B cell (primary cell): ENCODE measurements at regions not wholly inside any gene's neighbourhood (a gene's known extent, or its start where the extent isn't known, plus 50 kb on each side); places are given as distances from the start of the nearest gene placed in this dataset.

Experiments used
- ATAC-seq: fragments of 200-7000 bp; cut with Tn5 transposase; one replicate; pipeline ENCODE4 v1.10.0; 2021; ENCODE audit warnings: low read depth, mild to moderate bottlenecking, moderate number of reproducible peaks, moderate library complexity
- CTCF ChIA-PET: fragments of 350-600 bp; sonication (Branson Sonifier 250); formaldehyde crosslinking; loops from one replicate; lab custom pipeline; 2021; ENCODE audit warnings: antibody characterized with exemption, inconsistent platforms; lab: Charles Lee
- POLR2A ChIA-PET: fragments of 350-600 bp; sonication (Branson Sonifier 250); formaldehyde crosslinking; loops from one replicate; lab custom pipeline; 2021; ENCODE audit warnings: antibody characterized with exemption; lab: Charles Lee
- DNase-seq: peaks from one replicate; pipeline ENCODE4 v3.0.0; 2013
- H2AFZ ChIP-seq: 2 replicates; pipeline ENCODE4 v1.6.1; 2012; ENCODE audit warnings: mild to moderate bottlenecking, low read depth, low read length; ENCODE audit not compliant: insufficient read depth, poor library complexity, severe bottlenecking
- H3K27ac ChIP-seq, 2 donors: 1 replicate in 1 of 2; 2 replicates in 1 of 2; pipeline ENCODE4 v1.5.1; 2012 to 2013; ENCODE audit warnings: low read length in 2 of 2, mild to moderate bottlenecking in 2 of 2, moderate library complexity in 1 of 2
- H3K27me3 ChIP-seq, 4 experiments: fragments of 200-600 bp in 1 of 4; sonication (generic) in 1 of 4; replicated peaks in 1 of 4; 1 replicate in 2 of 4; 2 replicates in 2 of 4; pipeline versions ENCODE4 v1.6.1 to v1.7.0; 2013 to 2016; ENCODE audit warnings: low read length in 3 of 4, mild to moderate bottlenecking in 2 of 4, mixed read lengths in 1 of 4, moderate library complexity in 1 of 4; ENCODE audit not compliant: insufficient read depth in 4 of 4, control insufficient read depth in 3 of 4; ENCODE audit errors: control extremely low read depth in 1 of 4
- H3K36me3 ChIP-seq, 2 experiments: replicated peaks in 1 of 2; 1 replicate in 1 of 2; 2 replicates in 1 of 2; pipeline versions ENCODE4 v1.6.1 to v1.7.1; 2013; ENCODE audit warnings: low read length in 1 of 2; ENCODE audit not compliant: insufficient read depth in 2 of 2, control insufficient read depth in 1 of 2; ENCODE audit errors: control extremely low read depth in 1 of 2, extremely low read depth in 1 of 2
- H3K4me1 ChIP-seq, 2 donors: fragments of 200-600 bp in 1 of 2; sonication (generic) in 1 of 2; 1 replicate in 1 of 2; 2 replicates in 1 of 2; pipeline versions ENCODE4 v1.5.1 to v1.6.1; 2013 to 2017; ENCODE audit warnings: low read length in 2 of 2; ENCODE audit not compliant: control insufficient read depth in 2 of 2, insufficient read depth in 2 of 2
- H3K4me2 ChIP-seq: replicated peaks from 2 replicates; pipeline ENCODE3; 2012; ENCODE audit warnings: mild to moderate bottlenecking, low read depth, low read length; ENCODE audit not compliant: poor library complexity, severe bottlenecking
- H3K4me3 ChIP-seq, 5 experiments: fragments of 200-600 bp in 1 of 5; sonication (generic) in 1 of 5; 1 replicate in 3 of 5; 2 replicates in 2 of 5; pipeline versions ENCODE4 v1.5.1 to v1.7.0; 2011 to 2016; ENCODE audit warnings: low read length in 4 of 5, mild to moderate bottlenecking in 4 of 5, low read depth in 2 of 5, control low read depth in 1 of 5, moderate library complexity in 1 of 5; ENCODE audit not compliant: insufficient read depth in 1 of 5; ENCODE audit errors: control extremely low read depth in 1 of 5, extremely low read depth in 1 of 5
- H3K79me2 ChIP-seq: fragments of 200-600 bp; sonication (generic); one replicate; pipeline ENCODE4 v1.6.0; 2016; ENCODE audit warnings: low read length; ENCODE audit not compliant: control insufficient read depth, insufficient read depth
- H3K9ac ChIP-seq: fragments of 200-600 bp; sonication (generic); 2 replicates; pipeline ENCODE4 v1.6.1; 2017; ENCODE audit warnings: mild to moderate bottlenecking, low read length, moderate library complexity
- H3K9me3 ChIP-seq, 3 donors: one replicate each; pipeline versions ENCODE4 v1.6.1 to v1.7.1; 2013; ENCODE audit warnings: low read length in 2 of 3; ENCODE audit not compliant: control insufficient read depth in 2 of 3, insufficient read depth in 1 of 3; ENCODE audit errors: control extremely low read depth in 1 of 3
- H4K20me1 ChIP-seq: 2 replicates; pipeline ENCODE4 v1.6.0; 2012; ENCODE audit warnings: mild to moderate bottlenecking, low read length; ENCODE audit not compliant: insufficient read depth, control insufficient read depth, poor library complexity, severe bottlenecking
- H3K27ac Mint-ChIP-seq: one replicate; pipeline ENCODE4 v1.8.0; 2021; ENCODE audit warnings: mixed read lengths
- H3K27me3 Mint-ChIP-seq: one replicate; pipeline ENCODE4 v1.8.0; 2021; ENCODE audit warnings: mixed read lengths
- H3K4me1 Mint-ChIP-seq: one replicate; pipeline ENCODE4 v1.8.0; 2021; ENCODE audit warnings: mixed read lengths
- H3K4me3 Mint-ChIP-seq: one replicate; pipeline ENCODE4 v1.8.0; 2021; ENCODE audit warnings: mixed read lengths
- H3K9me3 Mint-ChIP-seq: one replicate; pipeline ENCODE4 v1.8.0; 2022; ENCODE audit warnings: mixed read lengths; ENCODE audit not compliant: insufficient read depth
- CTCF ChIP-seq: fragments of 200-600 bp; IDR thresholded peaks from one replicate; pipeline ENCODE4 v1.8.0; 2022; ENCODE audit warnings: antibody characterized with exemption, mild to moderate bottlenecking
- EZH2 ChIP-seq: IDR thresholded peaks from 2 replicates; pipeline ENCODE4 v1.6.1; 2012; ENCODE audit warnings: borderline replicate concordance, low read depth, mild to moderate bottlenecking, moderate library complexity, low read length; ENCODE audit not compliant: insufficient read depth, poor library complexity, severe bottlenecking
- WGBS: methylation state at CpG from one replicate; pipeline ENCODE4 v1.1.5; 2013; ENCODE audit warnings: missing lambda C conversion rate; ENCODE audit not compliant: insufficient coverage; 5-methylcytosine and 5-hydroxymethylcytosine counted together
- intact Hi-C: fragments of 100-400 bp; cut with micrococcal nuclease; formaldehyde crosslinking; loops from one replicate; pipeline ENCODE4 v1.10.0; 2022

GRCh38 chr1:191174298-191174697 is 696.6 kb upstream of the BRINP3 start:
- Histone ChIP-seq H3K9ac (no peak overlapping the region), H3K36me3 (no peaks in the 10 kb centered on the region), H4K20me1 (no peaks in the 10 kb centered on the region), H3K27me3 (no peaks in the 10 kb centered on the region), H3K4me3 (no peak overlapping the region), H3K79me2 (no peaks in the 10 kb centered on the region), H3K9me3 (no peaks in the 10 kb centered on the region), H2AFZ (no peak overlapping the region), H3K4me2 (no peak overlapping the region), H3K4me1 (peaks cover 4 to 7% of the 10 kb centered on the region in 2 donors), H3K27ac (no peak overlapping the region)
- no peak overlapping the region for H3K4me3 Mint-ChIP-seq
- no CpG with 5 or more reads among the region's 1 CpG for WGBS
- DNase-seq (peak; percentile 47), ATAC-seq (no peak)
- ChIA-PET POLR2A (no interaction called here), CTCF (no interaction called here)
- TF ChIP-seq CTCF (no peak), EZH2 (no peak)
- intact Hi-C loops = no loop called here
- H3K9me3 Mint-ChIP-seq = no peaks in the 10 kb centered on the region
- no peaks in the 10 kb centered on the region for H3K27me3 Mint-ChIP-seq
- no peak overlapping the region for H3K27ac Mint-ChIP-seq
- H3K4me1 Mint-ChIP-seq = peaks cover 9% of the 10 kb centered on the region

- Histone ChIP-seq H3K79me2 (no peaks in the 10 kb centered on the region), H3K36me3 (no peaks in the 10 kb centered on the region), H3K4me2 (no peak overlapping the region), H3K4me3 (no peak overlapping the region), H3K27me3 (no peaks in the 10 kb centered on the region), H2AFZ (no peak overlapping the region), H3K27ac (no peak overlapping the region), H3K4me1 (peaks cover 4 to 7% of the 10 kb centered on the region in 2 donors), H3K9ac (no peak overlapping the region), H3K9me3 (no peaks in the 10 kb centered on the region), H4K20me1 (no peaks in the 10 kb centered on the region)
- POLR2A ChIA-PET = no interaction called here
- Mint-ChIP-seq H3K9me3 (no peaks in the 10 kb centered on the region), H3K27ac (no peak overlapping the region), H3K4me1 (peaks cover 9% of the 10 kb centered on the region), H3K27me3 (no peaks in the 10 kb centered on the region), H3K4me3 (no peak overlapping the region)
- intact Hi-C loops = no loop called here
- CTCF ChIA-PET = no interaction called here
- WGBS = no CpG with 5 or more reads among the region's 1 CpG
- TF ChIP-seq CTCF (no peak), EZH2 (no peak)
- ATAC-seq = no peak
- no peak for DNase-seq
These were observed 698.5 kb upstream of the BRINP3 start for GRCh38 chr1:191176131-191176530.
